ENCODE measurements at regions not wholly inside any gene's neighbourhood (a gene's known extent, or its start where the extent isn't known, plus 50 kb on each side); places are given as distances from the start of the nearest gene placed in this dataset.

DNA sequence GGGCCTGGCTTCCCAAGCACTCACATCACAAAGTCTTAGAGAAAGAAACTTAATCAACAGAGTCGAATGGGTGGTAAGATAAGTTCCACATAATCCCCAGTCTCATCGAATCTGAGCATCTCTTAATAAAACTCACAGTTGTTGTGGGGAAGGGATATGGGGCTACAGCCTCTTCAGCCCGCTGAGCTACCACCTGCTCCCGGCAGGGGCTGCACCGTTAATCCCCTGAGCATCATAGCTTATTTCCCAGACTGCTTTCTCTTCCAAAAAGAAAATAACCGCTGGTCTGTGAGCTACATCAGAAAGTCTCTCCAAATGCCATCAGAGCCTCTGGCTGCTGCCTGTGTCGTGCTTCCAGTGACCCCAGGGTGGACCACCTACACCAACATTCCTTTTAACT is 139.4 kb upstream of the CELF4 start:
- DNase-seq, result no peak

DNA sequence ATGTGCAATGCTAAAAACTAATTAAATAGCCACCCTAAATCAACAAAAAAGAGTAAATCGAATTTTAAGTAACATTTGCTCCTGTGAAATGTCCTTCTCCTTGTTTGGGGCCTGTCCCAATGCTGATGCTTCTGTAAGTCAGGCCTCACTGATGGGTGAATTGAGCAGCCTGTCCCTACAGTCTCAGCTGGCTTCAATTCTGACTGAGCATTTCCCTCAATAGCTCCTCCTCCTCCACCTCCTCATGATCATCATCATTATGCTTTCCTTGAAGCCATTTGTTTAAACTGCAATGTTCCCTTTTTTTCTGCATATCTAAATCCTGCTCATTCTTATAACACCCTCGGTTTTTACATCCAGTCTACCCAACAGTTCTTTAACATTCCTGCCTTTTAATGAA is 137.2 kb upstream of the CELF4 start:
- DNase-seq, result no peak

DNA sequence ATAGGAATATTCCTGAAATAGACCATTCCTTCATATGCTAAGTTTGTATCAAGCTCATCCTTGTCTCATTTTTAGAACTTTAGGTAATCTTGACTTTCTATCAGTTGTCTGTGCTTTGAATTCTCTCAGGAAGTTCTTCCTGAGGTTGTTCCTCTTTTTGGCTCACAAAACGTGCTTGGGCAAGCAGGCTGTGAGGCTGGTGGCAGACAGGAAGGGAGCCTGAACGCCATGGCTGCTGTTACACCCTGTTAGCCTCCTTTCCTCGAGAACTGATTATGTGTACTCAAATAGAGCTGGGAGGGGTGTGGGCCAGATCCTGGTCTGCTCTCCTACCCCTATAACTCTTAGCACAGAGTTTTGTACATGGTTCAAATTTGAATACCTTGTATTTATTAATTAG is 136.4 kb upstream of the CELF4 start:
- DNase-seq, result no peak

DNA sequence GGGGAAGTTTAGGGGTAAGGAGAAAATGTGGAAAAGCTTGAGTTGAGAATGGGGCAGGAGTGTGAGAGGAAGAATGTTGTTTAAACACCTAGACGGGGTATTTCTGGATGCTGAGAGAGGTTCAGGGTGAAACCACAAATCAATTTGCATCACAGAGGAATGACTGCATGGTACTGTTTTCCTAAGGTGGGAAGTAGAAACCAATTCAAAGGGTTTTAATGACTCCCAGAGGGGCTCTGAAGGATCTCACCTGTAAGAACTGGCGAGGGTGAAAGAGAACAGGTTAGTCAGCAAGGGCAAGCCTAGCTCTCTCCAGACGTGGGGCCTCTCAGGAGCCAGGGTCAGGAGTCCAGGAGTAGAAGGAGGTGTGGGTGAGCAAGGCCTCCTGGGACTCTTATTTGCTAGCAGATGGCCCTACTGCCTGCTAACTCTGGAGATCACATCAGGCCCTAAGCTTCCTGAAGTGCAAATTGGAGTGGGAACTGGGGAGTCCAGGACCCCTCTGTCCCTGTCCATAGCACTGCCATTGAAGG is 133.0 kb upstream of the CELF4 start:
- DNase-seq, result no peak

DNA sequence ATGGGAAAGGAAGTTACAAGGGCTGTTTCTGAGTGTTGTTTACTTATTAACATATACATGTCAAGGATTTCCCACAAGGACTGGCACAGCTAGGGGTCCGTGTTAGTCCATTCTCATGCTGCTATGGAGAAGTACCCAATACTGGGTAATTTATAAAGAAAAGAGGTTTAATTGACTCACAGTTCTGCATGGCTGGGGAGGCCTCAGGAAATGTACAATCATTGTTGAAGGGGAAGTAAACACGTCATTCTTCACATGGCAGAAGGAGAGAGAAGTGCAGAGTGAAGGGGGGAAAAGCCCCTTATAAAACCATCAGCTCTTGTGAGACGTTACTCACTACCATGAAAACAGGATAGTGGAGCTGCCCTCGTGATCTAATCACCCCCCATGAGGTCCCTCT is 128.9 kb upstream of the CELF4 start:
- no peak for DNase-seq

DNA sequence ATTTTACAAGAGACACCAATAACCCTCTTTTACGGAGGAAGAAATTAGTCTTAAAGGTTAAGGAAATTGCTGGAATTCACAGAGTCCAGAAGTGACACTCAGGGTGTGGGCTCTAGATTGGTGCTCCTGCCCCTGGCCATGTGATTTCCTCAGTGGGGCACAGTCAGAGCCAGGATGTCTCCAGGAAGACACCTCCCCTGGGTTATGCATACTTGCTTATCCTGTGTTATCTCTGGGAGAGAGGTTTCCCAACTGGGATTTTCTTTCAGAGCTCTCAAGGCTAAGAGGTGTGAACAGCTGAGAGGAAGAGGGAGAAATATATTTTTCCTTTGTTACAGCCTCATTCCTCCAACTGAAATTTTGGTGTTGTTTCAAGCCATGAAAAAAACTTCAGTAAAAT is 125.6 kb upstream of the CELF4 start:
- no peak for DNase-seq

DNA sequence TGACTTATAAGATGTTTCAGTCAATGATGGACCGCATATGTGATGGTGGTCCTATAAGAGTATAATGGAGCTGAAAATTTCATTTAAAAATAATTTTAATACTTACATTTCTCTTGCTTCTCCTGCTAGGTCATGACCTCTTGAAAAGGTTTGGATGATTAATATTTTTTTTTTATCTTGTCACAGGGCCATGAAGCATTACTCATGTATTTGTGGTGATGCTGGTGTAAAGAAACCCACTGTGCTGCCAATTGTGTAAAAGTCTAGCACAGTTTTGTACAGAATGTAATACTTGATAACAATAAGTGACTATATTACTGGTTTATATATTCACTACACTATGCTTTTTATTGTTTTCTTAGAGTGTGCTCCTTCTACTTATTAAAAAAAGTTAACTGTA is 124.2 kb upstream of the CELF4 start:
- DNase-seq, result no peak

DNA sequence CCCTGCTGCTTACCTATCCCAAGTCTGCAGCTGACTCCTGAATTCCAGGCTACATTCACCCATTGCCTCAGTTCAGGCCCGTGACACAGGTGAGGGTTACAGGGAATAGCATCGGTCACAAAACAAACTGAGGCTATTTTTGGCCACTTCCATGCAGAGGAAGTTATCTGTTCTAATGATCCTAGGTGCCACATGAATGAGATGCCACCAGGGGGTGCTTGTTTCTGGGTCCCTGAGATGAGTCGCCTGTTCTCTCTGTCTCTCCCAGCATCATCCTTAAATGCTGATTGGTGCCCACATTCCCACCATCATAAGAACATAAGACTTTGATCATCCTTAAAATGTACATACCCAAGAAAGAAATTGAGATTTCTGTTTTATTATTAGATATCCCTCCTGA is 119.0 kb upstream of the CELF4 start:
- no peak for DNase-seq

DNA sequence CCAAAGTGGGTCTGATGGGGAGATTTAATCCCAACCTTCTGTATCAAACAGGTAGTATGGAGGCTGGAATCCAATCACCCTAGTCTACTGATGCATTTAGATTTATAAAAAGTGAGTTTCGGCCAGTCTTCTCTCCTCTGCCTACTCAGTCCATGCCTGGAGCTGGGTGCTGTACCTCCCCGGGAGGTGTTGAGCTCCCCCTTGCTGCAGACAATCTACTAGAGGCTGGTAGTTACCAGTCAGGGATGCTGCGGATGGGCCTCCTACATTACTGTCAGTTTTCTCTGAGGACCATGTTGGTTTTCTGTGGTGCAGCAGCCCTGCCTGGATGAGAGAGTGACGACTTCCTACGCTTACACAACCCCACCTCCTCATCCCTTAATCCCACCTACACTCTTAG is 118.6 kb upstream of the CELF4 start:
- DNase-seq, result no peak

DNA sequence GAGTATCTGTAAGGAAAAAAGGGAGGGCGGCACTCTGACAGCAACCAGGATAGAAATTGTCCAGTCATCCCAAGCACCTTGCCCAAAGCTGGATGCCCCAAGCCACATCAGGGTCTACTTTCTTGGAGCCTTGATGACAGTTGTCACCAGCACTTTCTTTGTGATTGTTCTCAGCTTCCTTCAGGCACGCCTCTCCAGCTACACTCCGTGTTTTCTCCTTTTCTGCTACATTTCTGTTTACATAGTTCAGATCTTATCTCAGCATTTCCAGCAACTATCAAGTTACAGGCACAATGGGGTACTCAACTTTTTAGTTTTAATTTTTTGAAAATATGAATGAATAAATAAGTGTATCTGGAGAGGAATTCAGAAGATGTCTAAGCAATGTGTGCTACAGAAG is 115.3 kb upstream of the CELF4 start:
- no peak for DNase-seq

DNA sequence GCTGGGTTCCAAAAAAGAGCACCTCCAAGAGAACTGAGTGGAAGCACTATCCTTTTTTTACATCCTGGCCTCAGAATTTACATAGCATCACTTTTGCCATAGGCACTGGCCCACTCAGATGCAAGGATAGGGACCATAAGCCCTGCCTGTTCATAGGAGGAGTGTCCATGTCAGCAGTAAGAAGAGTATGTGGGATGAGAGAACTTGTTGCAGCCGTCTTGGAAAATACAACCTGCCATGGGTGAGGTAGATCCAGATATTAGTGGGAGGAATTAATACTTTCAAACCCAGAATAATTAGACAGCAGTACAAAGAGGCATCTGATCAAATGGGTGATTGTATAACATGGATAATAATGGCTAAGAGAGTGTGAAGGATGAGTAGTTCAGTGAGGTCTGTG is 110.7 kb upstream of the CELF4 start:
- DNase-seq, result no peak

DNA sequence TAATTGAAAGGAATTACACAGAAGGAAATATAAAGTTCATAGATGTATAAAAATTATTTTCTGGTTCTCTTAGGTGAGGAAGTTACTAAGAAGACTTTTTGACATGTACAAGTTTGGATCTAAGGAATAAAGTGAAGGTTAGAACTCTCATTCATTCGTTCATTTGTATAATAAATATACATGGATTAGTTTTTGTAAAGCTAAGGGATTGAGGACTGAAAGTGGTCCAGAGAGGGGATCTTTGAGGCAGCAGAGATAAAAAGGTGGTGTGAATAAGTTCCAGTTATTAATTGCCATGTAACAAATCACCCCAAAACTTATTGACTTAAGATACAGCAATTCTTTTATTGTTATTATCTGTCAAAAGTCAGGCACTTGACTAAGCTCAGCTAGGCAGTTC is 110.1 kb upstream of the CELF4 start:
- DNase-seq, result no peak

DNA sequence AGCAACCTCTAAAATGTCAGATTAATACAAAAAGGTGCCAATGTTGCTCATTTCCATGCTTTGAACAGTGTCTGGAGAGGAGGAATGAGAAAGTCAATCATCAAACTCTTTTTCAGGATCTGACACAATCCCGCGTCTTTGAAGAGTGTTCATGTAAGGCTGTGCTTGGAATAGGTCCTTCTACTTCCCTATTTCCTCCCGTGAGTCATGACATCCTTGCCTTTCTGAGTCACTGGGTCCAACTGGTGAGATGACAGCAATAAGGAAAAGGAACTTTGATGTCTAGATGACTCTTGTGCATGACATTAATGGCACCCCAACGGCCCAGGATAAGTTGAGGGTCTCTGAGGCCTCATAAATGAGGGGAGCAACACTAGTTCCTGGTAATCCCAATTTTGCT is 109.0 kb upstream of the CELF4 start:
- no peak for DNase-seq

DNA sequence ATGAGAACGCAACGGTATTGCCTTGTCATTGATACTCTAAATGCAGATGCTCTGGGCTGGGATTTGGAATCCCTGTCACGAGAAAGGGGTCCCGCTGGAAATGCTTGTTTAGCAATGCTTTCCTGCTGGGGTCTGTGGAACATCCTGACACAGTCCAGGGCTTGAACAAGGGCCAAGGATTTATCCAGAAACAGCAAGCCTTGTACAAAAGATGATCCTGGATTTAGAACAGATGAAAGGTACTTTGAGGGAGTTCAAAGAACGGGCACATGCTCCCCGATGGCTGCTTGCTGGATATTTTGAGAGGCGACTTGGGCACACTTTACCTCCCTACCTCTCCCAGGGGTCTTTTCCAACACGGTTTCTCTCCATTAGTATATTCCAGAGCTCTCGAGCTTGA is 108.1 kb upstream of the CELF4 start:
- no peak for DNase-seq

DNA sequence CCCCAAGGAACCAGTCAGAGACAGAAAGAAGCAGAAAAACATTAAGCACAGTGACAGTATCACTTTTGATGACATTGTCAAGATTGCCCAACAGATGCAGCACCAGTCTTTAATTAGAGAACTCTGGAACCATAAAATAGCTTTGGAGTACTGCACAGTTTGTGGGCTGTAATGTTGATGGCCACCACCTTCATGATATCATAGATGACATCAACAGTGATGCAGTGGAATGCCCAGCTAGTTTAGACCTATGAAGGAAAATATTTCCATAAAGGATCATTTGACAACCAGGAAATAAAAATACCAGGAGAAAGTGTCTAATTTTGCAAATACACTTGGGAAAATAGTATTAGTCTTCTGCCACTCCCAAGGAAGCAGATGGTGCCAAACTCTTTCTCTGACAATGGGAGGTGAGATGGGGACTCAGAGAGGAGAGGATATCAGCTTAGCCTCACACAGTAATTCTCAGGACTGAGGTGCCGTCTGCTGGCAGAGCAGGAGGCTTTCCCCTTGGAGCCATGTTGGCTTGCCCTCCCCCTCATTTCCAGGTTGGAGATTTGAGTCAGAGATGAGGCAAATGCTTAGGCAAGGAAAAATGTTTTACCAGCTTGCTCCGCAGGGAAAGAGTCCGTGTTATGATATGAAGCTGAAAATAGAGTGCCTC is 107.5 kb upstream of the CELF4 start:
- DNase-seq, result no peak

DNA sequence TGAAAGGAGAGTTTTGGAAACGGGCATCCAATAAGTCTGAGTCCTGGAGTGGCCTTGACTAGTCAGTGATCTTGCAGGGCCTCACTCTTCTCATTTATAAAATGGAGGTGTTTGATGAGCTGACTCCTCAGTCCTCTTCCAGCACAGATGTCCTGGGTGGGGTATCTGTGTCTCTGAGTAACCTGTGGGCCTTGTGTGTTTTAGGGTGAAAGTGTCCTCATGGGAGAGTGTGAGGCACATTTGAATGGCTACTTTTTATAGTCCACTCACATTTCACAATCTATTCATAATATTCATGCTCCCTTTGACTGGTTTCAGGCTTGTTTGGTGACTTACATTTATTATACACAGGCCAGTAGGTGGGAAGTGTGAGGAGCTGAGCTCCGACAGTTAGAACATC is 106.4 kb upstream of the CELF4 start:
- no peak for DNase-seq

DNA sequence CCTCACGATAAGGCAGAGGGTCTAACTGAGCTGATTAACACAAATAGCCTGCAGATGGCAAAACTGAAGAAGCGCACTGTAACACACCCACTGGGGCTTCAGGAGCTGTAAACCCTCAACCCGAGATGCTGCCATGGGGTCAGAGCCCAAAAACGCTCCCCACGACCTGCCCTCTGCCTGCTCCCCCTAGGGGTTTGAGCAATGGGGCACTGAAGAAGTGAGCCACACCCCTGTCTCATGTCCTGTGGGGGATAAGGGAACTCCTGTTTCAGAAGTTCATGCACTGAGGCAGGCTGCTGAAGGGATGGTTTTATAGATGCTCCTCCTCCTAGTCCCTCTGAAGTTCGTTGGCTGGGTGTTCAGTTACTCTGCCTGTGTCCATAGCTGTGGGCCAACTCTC is 105.9 kb upstream of the CELF4 start:
- DNase-seq, result no peak

DNA sequence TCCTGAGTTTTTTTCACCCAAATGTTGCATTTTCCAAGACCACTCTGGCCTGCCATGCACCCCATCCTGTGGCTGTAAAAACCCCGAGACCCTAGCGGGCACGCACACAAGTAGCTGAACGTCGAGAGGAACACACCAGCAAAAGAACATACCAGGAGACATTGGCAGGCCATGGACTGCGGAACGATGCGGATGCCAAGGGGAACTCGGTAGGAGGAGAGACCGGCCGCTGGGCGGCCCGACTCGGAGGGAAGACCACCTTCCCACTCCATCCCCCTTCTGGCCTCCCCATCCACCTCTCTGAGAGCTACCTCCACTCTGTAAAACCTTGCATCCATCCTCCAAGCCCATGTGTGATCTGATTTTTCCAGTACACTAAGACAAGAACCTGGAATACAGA is 105.5 kb upstream of the CELF4 start:
- no peak for DNase-seq

DNA sequence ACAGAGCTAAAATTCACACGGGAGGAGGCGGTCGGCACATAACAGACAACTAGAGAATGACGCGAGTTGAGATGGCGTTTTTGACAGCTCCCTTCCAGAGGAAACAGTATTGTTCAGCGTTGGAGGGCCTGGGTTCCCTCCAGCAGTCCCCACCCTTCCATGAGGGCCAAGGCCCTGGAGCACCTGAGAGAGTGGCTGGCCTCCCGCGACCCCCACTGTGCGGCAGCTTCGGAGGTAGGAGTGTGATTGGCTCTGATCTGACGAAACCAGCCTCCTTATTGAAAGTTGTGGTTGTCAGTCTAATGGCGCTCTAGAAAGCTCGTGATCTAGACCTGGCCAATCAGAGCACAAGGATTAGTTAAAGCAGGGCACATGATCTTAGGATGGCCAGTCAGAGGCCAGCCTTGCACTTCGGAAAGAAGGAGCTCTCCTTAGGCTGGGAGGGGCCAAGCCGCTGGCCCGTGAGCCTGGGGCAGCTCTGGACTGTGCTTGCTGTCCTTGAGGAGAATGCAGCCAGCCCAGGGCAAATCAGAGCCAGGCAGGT is 104.5 kb upstream of the CELF4 start:
- no peak for DNase-seq

DNA sequence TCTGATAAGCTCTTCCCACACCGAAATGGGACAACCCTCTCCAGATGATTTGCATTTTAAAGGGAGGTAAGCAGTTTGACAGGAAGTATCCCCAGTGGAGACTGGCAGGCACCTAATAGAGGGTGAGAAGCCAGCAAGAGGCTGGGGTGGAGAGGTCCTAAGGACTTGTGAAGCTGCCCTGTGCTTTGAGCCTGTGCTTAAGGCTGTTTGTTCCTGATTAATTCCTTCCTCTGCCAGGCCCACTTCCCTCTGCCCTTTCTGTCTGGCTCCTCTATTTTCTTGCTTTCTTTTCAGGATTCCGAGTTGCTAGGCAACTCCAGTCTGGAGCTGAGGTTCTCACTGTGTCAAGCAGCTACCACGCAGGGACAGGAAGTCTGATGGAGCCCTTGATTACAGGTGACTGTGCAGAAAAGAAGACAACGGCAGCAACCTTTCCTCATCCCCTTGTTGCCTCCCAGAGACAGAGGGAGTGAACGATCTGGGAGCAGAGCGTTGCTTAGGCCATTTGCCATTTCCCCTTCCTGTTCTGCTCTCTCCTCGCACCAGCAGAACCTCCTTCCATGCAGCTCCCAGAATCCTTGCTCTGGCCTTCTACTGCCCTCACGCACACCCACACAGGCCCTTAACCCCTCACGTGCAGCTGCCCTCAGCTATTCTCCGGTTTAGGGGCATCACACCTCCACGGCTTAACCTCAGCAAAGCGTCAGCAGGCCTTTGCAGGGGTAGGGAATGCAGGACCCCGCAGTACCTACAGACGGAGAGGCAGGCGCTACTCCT is 103.6 kb upstream of the CELF4 start:
- DNase-seq, result no peak

DNA sequence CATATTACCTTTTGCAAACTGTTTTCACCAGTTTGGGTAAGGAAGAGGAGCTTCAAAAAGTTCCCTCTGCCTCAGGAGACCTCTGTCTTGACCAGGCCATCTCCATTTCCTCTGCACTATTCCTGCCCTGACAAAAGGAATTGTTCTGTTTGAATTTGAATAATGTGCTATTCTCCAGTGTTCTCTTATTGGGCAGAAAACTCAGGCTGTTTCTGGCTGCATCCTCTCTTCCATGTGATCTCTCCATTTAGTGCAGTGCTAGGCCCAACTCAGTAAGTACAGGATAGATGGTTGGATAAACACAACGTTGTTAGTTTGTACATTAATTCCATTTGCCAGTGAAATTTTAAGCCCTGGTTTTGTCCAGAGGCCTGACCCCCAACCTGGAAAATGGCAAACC is 102.2 kb upstream of the CELF4 start:
- no peak for DNase-seq

DNA sequence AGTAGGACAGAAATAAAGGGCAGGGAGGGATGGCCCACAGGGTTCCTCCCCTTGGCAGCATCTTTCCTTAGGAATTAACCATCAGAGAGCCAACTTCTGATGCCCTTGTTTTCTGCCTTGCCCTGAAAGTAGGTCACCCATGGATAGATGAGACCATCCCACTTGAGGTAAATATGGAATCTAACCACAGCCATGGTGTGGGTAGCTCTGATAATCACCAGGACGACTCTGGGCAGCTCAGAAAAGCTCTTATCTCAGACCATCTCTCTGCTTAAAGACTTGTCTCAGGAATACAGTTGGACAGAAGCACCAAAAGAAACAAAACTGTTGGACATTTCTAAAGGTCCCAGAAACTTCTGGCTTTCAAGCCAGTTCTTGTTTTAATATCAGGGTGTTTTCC is 101.4 kb upstream of the CELF4 start:
- DNase-seq, result no peak

DNA sequence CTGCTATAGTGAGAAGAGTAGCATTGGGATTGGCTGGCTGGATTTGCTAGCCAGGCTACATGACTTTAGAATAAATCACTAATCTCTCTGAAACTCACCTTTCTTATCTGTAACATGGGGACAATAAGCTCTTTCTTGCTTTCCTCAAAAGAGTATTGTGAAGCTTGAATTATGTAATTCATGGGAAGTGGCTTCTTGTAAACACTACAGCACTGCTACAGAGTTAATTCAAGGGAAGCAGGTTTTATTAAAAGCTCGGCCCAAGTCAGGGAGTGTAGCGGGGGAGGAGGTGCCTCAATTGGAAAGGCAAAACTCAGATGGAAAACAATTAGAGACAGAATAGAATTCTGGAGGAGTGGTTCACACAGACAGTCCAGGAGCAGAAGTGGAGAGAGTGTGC is 100.9 kb upstream of the CELF4 start:
- no peak for DNase-seq

DNA sequence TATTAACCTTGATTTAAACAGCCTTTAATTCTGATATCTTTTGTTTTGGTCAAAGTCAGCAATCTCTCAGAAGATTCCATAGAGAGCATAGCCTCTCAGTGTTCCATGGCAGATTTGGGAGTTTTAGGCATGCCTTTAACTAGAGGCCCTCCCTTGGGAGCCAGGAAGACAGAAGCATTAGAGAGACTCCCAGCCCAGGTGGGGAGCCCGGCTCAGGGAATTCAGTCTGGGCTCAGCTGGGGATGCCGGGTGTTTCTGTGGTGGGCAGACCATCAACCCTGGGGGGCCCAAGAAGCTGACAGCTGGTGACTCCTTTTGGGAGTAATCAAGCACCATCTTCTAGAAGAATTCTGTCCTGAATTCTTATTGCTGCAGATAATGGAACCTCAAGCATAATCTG is 99.7 kb upstream of the CELF4 start:
- no peak for DNase-seq

All from central memory CD4-positive, alpha-beta T cell (primary cell).